HuH-7.5 (cell line): ENCODE measurements at regions not wholly inside any gene's neighbourhood (a gene's known extent, or its start where the extent isn't known, plus 50 kb on each side); places are given as distances from the start of the nearest gene placed in this dataset.

Source experiments
- DNase-seq: peaks from one replicate; pipeline ENCODE4 v3.0.0; 2011; ENCODE audit warnings: low spot score

- no peak for DNase-seq
Measured at GRCh38 chr5:143561219-143561618, 157.7 kb upstream of the NR3C1 start.

- no peak for DNase-seq
Measured at GRCh38 chr5:143560378-143560777, 156.9 kb upstream of the NR3C1 start.

- DNase-seq, result no peak
Measured at GRCh38 chr5:143559586-143560109, 156.2 kb upstream of the NR3C1 start.

GRCh38 chr5:143558048-143558447 lies 154.6 kb upstream of the NR3C1 start:
- DNase-seq, result no peak

- no peak for DNase-seq
Measured at GRCh38 chr5:143557061-143557818, 153.8 kb upstream of the NR3C1 start.

- no peak for DNase-seq
Measured at GRCh38 chr5:143554918-143555477, 151.5 kb upstream of the NR3C1 start.

- no peak for DNase-seq
Measured at GRCh38 chr5:143554187-143554717, 150.8 kb upstream of the NR3C1 start.

- no peak for DNase-seq
Measured at GRCh38 chr5:143552680-143553079, 149.2 kb upstream of the NR3C1 start.

- DNase-seq, result no peak
Measured at GRCh38 chr5:143551820-143552251, 148.3 kb upstream of the NR3C1 start.

GRCh38 chr5:143550986-143551630 lies 147.6 kb upstream of the NR3C1 start:
- DNase-seq, result no peak

- DNase-seq, result no peak
Measured at GRCh38 chr5:143547342-143547741, 143.9 kb upstream of the NR3C1 start.

- no peak for DNase-seq
Measured at GRCh38 chr5:143546394-143546793, 142.9 kb upstream of the NR3C1 start.

GRCh38 chr5:143544606-143545005 lies 141.1 kb upstream of the NR3C1 start:
- DNase-seq, result no peak

- no peak for DNase-seq
Measured at GRCh38 chr5:143543358-143544255, 140.1 kb upstream of the NR3C1 start.

GRCh38 chr5:143542798-143543144 lies 139.3 kb upstream of the NR3C1 start:
- DNase-seq, result no peak

GRCh38 chr5:143541943-143542797 lies 138.7 kb upstream of the NR3C1 start:
- no peak for DNase-seq

- no peak for DNase-seq
Measured at GRCh38 chr5:143539742-143540141, 136.3 kb upstream of the NR3C1 start.

GRCh38 chr5:143537056-143537455 lies 133.6 kb upstream of the NR3C1 start:
- DNase-seq, result no peak

GRCh38 chr5:143536364-143536763 lies 132.9 kb upstream of the NR3C1 start:
- DNase-seq, result no peak

GRCh38 chr5:143534761-143535154 lies 131.3 kb upstream of the NR3C1 start:
- no peak for DNase-seq
